ENCODE measurements at regions not wholly inside any gene's neighbourhood (a gene's known extent, or its start where the extent isn't known, plus 50 kb on each side); places are given as distances from the start of the nearest gene placed in this dataset.
"Not testable (repeated sequence)": the region's sequence is repeated elsewhere in the genome, so short reads cannot be mapped to it uniquely, and the experiment has no call there.

DNA sequence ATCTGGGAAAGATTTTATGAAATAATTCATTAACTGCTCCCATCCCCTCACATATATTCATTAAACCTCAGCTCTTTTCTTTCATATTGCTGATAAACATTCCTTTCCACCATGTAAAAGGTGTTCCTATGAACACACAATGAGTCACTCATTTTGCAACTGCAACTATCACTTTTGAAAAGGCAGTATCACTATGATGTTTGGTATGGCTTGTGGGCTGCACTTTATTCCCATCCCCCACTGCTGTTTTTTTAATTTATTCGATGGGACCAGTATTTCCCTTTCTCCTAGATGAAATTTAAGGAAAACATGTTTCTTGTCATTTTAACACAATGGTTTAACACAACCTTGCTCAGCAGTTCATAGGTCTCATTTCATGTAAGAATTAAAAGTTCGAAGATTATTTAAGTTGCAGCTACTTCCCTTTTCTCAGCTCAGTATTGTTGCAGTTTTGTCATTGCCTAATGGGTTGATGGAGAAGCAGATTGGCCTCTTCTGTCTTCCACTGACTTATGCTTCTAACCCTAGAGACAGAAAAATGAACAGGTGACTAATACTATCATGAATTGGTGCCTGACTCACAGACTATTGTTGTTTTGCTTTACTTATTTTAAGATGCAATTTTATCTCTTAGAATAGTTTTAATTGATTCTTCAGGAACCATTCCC lies 280.3 kb downstream of the ZPLD1 start:
- DNase-seq (ENCODE audit: extremely low spot score) = no peak
- POLR2A ChIA-PET = no interaction called here
- CTCF ChIA-PET = no interaction called here
- TF ChIP-seq, protein P1, sequence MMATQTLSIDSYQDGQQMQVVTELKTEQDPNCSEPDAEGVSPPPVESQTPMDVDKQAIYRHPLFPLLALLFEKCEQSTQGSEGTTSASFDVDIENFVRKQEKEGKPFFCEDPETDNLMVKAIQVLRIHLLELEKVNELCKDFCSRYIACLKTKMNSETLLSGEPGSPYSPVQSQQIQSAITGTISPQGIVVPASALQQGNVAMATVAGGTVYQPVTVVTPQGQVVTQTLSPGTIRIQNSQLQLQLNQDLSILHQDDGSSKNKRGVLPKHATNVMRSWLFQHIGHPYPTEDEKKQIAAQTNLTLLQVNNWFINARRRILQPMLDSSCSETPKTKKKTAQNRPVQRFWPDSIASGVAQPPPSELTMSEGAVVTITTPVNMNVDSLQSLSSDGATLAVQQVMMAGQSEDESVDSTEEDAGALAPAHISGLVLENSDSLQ (IDR thresholded peaks at IDR 0.05) = no peak
- TF ChIP-seq SP1 (IDR thresholded peaks at IDR 0.05) (no peak), FOXK2 (IDR thresholded peaks at IDR 0.05) (no peak), ARNT (IDR thresholded peaks at IDR 0.05) (no peak), BHLHE40 (IDR thresholded peaks at IDR 0.05; ENCODE audit: borderline replicate concordance) (no peak), FOXM1 (IDR thresholded peaks at IDR 0.05; ENCODE audit: borderline replicate concordance) (no peak), NFRKB (IDR thresholded peaks at IDR 0.05) (no peak), SUZ12 (IDR thresholded peaks at IDR 0.05) (no peak), FOXA1 (IDR thresholded peaks at IDR 0.05) (no peak), TARDBP (IDR thresholded peaks at IDR 0.05) (no peak), CTBP1 (IDR thresholded peaks at IDR 0.05; ENCODE audit: borderline replicate concordance) (no peak), ZNF384 (IDR thresholded peaks at IDR 0.05) (no peak), HDGF (IDR thresholded peaks at IDR 0.05; ENCODE audit: borderline replicate concordance) (no peak)

DNA sequence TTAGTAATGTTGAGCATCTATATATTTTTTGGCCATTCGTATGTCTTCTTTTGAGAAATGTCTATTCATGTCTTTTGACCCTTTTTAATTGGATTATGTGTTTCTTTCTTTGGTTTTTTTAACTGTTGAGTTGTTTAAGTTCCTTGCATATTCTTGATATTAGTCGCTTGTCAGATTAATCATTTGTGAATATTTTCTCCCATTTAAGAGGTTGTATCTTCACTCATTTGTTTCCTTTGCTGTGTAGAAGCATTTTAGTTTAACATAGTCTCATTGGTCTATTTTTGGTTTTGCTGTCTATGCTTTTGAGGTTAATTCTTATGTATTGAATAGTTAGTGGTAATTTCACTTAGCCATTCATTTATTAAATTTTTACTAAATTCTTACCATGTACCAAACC lies 283.8 kb downstream of the ZPLD1 start:
- no peak for DNase-seq (ENCODE audit: extremely low spot score)
- CTCF ChIA-PET = no interaction called here
- TF ChIP-seq LEF1 (IDR thresholded peaks at IDR 0.05; ENCODE audit: borderline replicate concordance) (no peak), BHLHE40 (IDR thresholded peaks at IDR 0.05; ENCODE audit: borderline replicate concordance) (no peak), TARDBP (IDR thresholded peaks at IDR 0.05) (no peak), NFRKB (IDR thresholded peaks at IDR 0.05) (no peak)
- TF ChIP-seq, protein P1 (IDR thresholded peaks at IDR 0.05) = no peak
- POLR2A ChIA-PET = no interaction called here

DNA sequence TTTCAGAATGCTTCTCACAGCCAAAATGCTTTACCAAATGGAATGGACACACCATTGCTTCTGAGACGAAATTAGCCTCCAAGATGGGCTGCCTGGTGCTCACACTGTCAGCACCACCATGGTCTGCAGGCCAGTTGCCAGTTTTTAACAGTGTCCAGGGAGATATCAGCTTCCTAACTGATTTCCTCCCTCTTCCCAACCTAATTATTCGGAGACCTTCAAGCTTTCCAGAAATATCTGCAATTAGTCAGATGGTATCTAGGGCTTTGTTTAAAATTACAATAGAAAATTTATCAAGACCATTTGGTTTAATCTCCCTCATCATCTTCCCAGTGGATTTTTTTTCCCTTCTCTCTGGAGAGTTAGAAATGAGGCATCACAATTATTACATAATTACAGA lies 287.5 kb downstream of the ZPLD1 start:
- CTCF ChIA-PET = interaction anchor here (0.6 kb wide), 1 partner anchor 1269 kb away, joined by 8 read pairs; no protein-coding TSS in a partner anchor
- POLR2A ChIA-PET = no interaction called here
- no peak for DNase-seq (ENCODE audit: extremely low spot score)
- TF ChIP-seq FOXK2 (IDR thresholded peaks at IDR 0.05) (no peak), NFRKB (IDR thresholded peaks at IDR 0.05) (no peak), L3MBTL2 (conservative IDR thresholded peaks at IDR 0.05) (no peak), SUZ12 (IDR thresholded peaks at IDR 0.05) (no peak), HDGF (IDR thresholded peaks at IDR 0.05; ENCODE audit: borderline replicate concordance) (no peak), CTBP1 (IDR thresholded peaks at IDR 0.05; ENCODE audit: borderline replicate concordance) (no peak), LEF1 (IDR thresholded peaks at IDR 0.05; ENCODE audit: borderline replicate concordance) (no peak), FOXA1 (IDR thresholded peaks at IDR 0.05) (no peak), ARNT (IDR thresholded peaks at IDR 0.05) (no peak), SP1 (IDR thresholded peaks at IDR 0.05) (no peak), BHLHE40 (IDR thresholded peaks at IDR 0.05; ENCODE audit: borderline replicate concordance) (no peak), TARDBP (IDR thresholded peaks at IDR 0.05) (no peak)
- TF ChIP-seq, protein P1 (IDR thresholded peaks at IDR 0.05) = no peak

DNA sequence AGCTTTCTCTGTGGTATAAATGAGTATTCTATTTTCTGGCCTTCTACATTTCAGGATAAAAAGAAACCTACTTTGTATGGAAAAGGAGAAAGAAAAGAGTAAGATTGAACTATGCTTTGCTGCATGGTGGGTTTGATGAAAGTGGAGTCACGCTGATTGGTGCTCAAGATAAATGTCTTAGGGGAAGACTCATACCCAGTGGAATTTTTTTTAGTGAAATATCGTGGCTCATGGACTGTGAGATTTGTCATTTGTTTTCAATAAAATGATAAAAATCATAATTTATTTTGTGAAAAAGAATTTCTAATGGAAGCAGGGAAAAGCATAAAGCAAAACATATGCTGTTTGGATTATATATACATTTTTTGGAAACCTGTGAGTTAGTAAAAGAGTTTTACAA lies 292.5 kb downstream of the ZPLD1 start:
- no peak for TF ChIP-seq TARDBP (IDR thresholded peaks at IDR 0.05)
- no peak for TF ChIP-seq FOXK2 (IDR thresholded peaks at IDR 0.05)
- TF ChIP-seq SP1 (IDR thresholded peaks at IDR 0.05) = no peak
- no peak for TF ChIP-seq HDGF (IDR thresholded peaks at IDR 0.05; ENCODE audit: borderline replicate concordance)
- TF ChIP-seq NFRKB (IDR thresholded peaks at IDR 0.05) = no peak
- TF ChIP-seq ELF4 (IDR thresholded peaks at IDR 0.05) = no peak
- TF ChIP-seq CTBP1 (IDR thresholded peaks at IDR 0.05; ENCODE audit: borderline replicate concordance) = no peak
- TF ChIP-seq, protein P1 (IDR thresholded peaks at IDR 0.05) = no peak
- TF ChIP-seq ZNF384 (IDR thresholded peaks at IDR 0.05) = no peak
- no peak for TF ChIP-seq ARNT (IDR thresholded peaks at IDR 0.05)
- ChIA-PET POLR2A (no interaction called here), CTCF (no interaction called here)
- no peak for DNase-seq (ENCODE audit: extremely low spot score)

DNA sequence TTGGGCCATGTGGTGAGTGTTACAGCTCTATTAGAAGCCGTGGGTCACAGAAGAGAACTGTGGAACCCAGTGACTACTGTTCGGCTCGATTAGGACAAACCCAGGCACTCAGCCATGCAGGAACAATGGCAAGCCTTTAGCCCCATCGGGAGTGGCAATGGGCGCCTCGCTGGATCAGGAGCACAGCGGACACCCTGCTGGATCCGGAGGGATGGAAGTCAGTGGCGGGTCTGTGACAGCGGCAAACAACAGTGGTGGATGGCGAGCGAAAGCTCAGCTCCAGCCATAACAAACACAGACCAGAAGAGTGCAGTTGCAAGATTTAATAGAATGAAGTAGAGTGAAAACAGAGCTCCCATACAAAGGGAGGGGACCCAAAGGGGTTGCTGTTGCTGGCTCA lies 297.8 kb downstream of the ZPLD1 start:
- CTCF ChIA-PET; DNase-seq (ENCODE audit: extremely low spot score); POLR2A ChIA-PET: not testable (repeated sequence)

DNA sequence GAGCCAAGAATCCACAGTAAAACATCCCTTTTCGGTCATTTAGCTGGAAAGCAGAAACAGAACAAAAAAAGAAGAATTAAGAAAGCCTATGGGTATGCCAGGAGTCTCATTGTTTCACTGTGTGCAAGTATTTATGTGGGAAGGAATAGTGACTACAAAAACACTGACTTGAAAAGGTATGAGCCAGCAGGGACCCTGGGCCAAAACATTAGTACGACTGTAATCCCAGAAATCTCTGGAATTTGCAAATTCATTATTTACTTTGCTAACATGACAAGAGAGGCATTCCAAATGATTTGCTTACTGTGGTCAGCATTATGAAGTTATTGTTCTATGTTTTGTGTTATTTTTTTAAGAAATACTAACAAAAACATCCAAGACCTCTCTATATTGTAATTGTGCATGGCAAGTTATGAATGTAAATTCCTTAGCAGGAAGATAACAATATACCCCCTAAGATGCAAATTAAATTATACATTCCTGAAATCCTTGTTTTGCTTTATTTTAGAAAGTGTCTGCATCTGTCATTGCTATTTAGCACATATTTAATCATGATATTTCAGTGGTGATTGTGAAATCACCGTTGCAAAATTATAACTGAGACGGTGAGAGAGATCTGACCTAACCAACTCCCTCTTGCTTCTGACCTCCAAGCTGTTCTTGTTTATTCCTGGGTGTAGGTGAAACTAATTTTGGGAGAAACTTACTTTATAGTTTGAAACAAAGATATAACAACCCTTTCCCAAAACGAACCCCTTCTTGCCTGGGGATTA lies 299.2 kb downstream of the ZPLD1 start:
- DNase-seq (ENCODE audit: extremely low spot score) = no peak
- CTCF ChIA-PET = no interaction called here
- TF ChIP-seq NFRKB (IDR thresholded peaks at IDR 0.05) (no peak), BHLHE40 (IDR thresholded peaks at IDR 0.05; ENCODE audit: borderline replicate concordance) (no peak), ELF4 (IDR thresholded peaks at IDR 0.05) (no peak), FOXK2 (IDR thresholded peaks at IDR 0.05) (no peak), SP1 (IDR thresholded peaks at IDR 0.05) (no peak), FOXM1 (IDR thresholded peaks at IDR 0.05; ENCODE audit: borderline replicate concordance) (no peak), L3MBTL2 (conservative IDR thresholded peaks at IDR 0.05) (no peak), FOXA1 (IDR thresholded peaks at IDR 0.05) (no peak), LEF1 (IDR thresholded peaks at IDR 0.05; ENCODE audit: borderline replicate concordance) (no peak), SUZ12 (IDR thresholded peaks at IDR 0.05) (no peak), ARNT (IDR thresholded peaks at IDR 0.05) (no peak), HDGF (IDR thresholded peaks at IDR 0.05; ENCODE audit: borderline replicate concordance) (no peak), TARDBP (IDR thresholded peaks at IDR 0.05) (no peak), ZNF384 (IDR thresholded peaks at IDR 0.05) (no peak), CTBP1 (IDR thresholded peaks at IDR 0.05; ENCODE audit: borderline replicate concordance) (no peak)
- TF ChIP-seq, protein P1 (IDR thresholded peaks at IDR 0.05) = no peak
- POLR2A ChIA-PET = no interaction called here

Measured in HEK293T (cell line).